Endothelial cell of umbilical vein (primary cell): ENCODE measurements at regions not wholly inside any gene's neighbourhood (a gene's known extent, or its start where the extent isn't known, plus 50 kb on each side); places are given as distances from the start of the nearest gene placed in this dataset.

ENCODE experiments used
- BruUV-seq: library from RNA; stranded (reverse); fragments of 400-500 nt; replicated peaks from 2 replicates; lab custom pipeline; 2021; lab: Mats Ljungman, UMichigan
- CTCF ChIA-PET: fragments of 300-600, 350-600 bp; sonication (Branson Sonifier 250); formaldehyde crosslinking; loops from one replicate; lab custom pipeline; 2021; ENCODE audit warnings: antibody characterized with exemption, inconsistent platforms; lab: Charles Lee
- POLR2A ChIA-PET: fragments of 300-600, 350-600 bp; sonication (Branson Sonifier 250); formaldehyde crosslinking; loops from one replicate; lab custom pipeline; 2021; ENCODE audit warnings: antibody characterized with exemption, inconsistent platforms; lab: Charles Lee
- DNase-seq: peaks from one replicate; pipeline ENCODE4 v3.0.0-alpha.2; 2011; ENCODE audit warnings: low read depth, low spot score
- FAIRE-seq: peaks from 2 replicates; lab custom pipeline; 2011; peaks lifted over from hg19 to GRCh38; lab: Jason Lieb, UNC
- H2AFZ ChIP-seq: 2 replicates; pipeline ENCODE4 v1.6.0; 2012; ENCODE audit warnings: low read depth, low read length, control low read depth, inconsistent platforms
- H3K27ac ChIP-seq: 2 replicates; pipeline ENCODE4 v1.5.1; 2011; ENCODE audit warnings: low read depth, mild to moderate bottlenecking, control low read depth, low read length, moderate library complexity; ENCODE audit not compliant: insufficient read depth
- H3K27me3 ChIP-seq, 2 experiments: 2 replicates each; pipeline versions ENCODE4 v1.6.0 to v1.6.1; 2011; ENCODE audit warnings: low read length in 2 of 2, mixed read lengths in 1 of 2; ENCODE audit not compliant: control insufficient read depth in 2 of 2, insufficient read depth in 2 of 2
- H3K36me3 ChIP-seq, 2 experiments: 2 replicates in 1 of 2; 3 replicates in 1 of 2; pipeline ENCODE4 v1.5.1; 2011; ENCODE audit warnings: low read length in 2 of 2, mild to moderate bottlenecking in 1 of 2, moderate library complexity in 1 of 2; ENCODE audit not compliant: control insufficient read depth in 2 of 2, insufficient read depth in 2 of 2; ENCODE audit errors: extremely low read depth in 1 of 2
- H3K4me1 ChIP-seq: 3 replicates; pipeline ENCODE4 v1.5.1; 2011; ENCODE audit warnings: mild to moderate bottlenecking, low read length; ENCODE audit not compliant: control insufficient read depth, insufficient read depth; ENCODE audit errors: extremely low read depth
- H3K4me2 ChIP-seq: 2 replicates; pipeline ENCODE4 v1.6.1; 2011; ENCODE audit warnings: low read length, control low read depth, mixed read lengths; ENCODE audit not compliant: insufficient read depth
- H3K4me3 ChIP-seq, 3 experiments: fragments of 200-600 bp in 1 of 3; sonication (generic), shearing (Covaris generic) in 1 of 3; replicated peaks in 1 of 3; 2 replicates each; pipeline ENCODE4 v1.5.1; 2011 to 2016; ENCODE audit warnings: control low read depth in 3 of 3, low read length in 3 of 3, mild to moderate bottlenecking in 2 of 3, inconsistent platforms in 1 of 3, low read depth in 1 of 3, moderate library complexity in 1 of 3; ENCODE audit not compliant: insufficient read depth in 1 of 3
- H3K79me2 ChIP-seq: 2 replicates; pipeline ENCODE4 v1.6.0; 2012; ENCODE audit warnings: low read length, inconsistent platforms; ENCODE audit not compliant: control insufficient read depth, insufficient read depth
- H3K9ac ChIP-seq: replicated peaks from 2 replicates; pipeline ENCODE3; 2011; ENCODE audit warnings: low read length, control low read depth; ENCODE audit not compliant: insufficient read depth; ENCODE audit errors: extremely low read depth
- H3K9me1 ChIP-seq: replicated peaks from 3 replicates; pipeline ENCODE4 v1.6.0; 2011; ENCODE audit warnings: mild to moderate bottlenecking, low read length; ENCODE audit not compliant: control insufficient read depth, insufficient read depth; ENCODE audit errors: extremely low read depth
- H3K9me3 ChIP-seq: replicated peaks from 2 replicates; pipeline ENCODE4 v1.5.1; 2012; ENCODE audit warnings: low read length, inconsistent platforms; ENCODE audit not compliant: control insufficient read depth, insufficient read depth
- H4K20me1 ChIP-seq: replicated peaks from 2 replicates; pipeline ENCODE3; 2011; ENCODE audit warnings: mild to moderate bottlenecking, low read length; ENCODE audit not compliant: control insufficient read depth, insufficient read depth; ENCODE audit errors: extremely low read depth
- CTCF ChIP-seq, 2 donors: IDR thresholded peaks; 1 replicate in 1 of 2; 2 replicates in 1 of 2; pipeline ENCODE4 v1.5.1; 2011; ENCODE audit warnings: low read length in 2 of 2, mild to moderate bottlenecking in 2 of 2, moderate library complexity in 2 of 2, control low read depth in 1 of 2, inconsistent platforms in 1 of 2, low read depth in 1 of 2; ENCODE audit not compliant: insufficient read depth in 1 of 2; ENCODE audit errors: extremely low read depth in 1 of 2
- EZH2 ChIP-seq: IDR thresholded peaks from 2 replicates; pipeline ENCODE4 v1.6.1; 2012; ENCODE audit warnings: borderline replicate concordance, low read depth, mild to moderate bottlenecking, moderate library complexity, low read length, inconsistent platforms; ENCODE audit not compliant: severe bottlenecking
- FOS ChIP-seq: IDR thresholded peaks from 2 replicates; pipeline ENCODE4 v1.6.1; 2011; ENCODE audit warnings: mild to moderate bottlenecking, low read length, moderate library complexity, borderline replicate concordance; ENCODE audit not compliant: insufficient read depth
- GATA2 ChIP-seq: IDR thresholded peaks from 2 replicates; pipeline ENCODE4 v1.7.0; 2011; ENCODE audit warnings: low read depth, mild to moderate bottlenecking, moderate library complexity, mixed read lengths, low read length; ENCODE audit not compliant: insufficient read length, insufficient read depth
- JUN ChIP-seq: IDR thresholded peaks from 2 replicates; pipeline ENCODE4 v1.6.1; 2011; ENCODE audit warnings: borderline replicate concordance, low read depth; ENCODE audit not compliant: insufficient read length, insufficient read depth
- MYC ChIP-seq: IDR thresholded peaks from one replicate; pipeline ENCODE4 v1.6.1; 2011; ENCODE audit warnings: mild to moderate bottlenecking, low read depth, low read length
- POLR2A ChIP-seq: IDR thresholded peaks from 2 replicates; pipeline ENCODE4 v1.6.1; 2012; ENCODE audit warnings: low read depth, mild to moderate bottlenecking, control low read depth, low read length
- POLR2AphosphoS5 ChIP-seq: IDR thresholded peaks from 2 replicates; pipeline ENCODE4 v1.6.1; 2012; ENCODE audit warnings: low read depth, mild to moderate bottlenecking, control low read depth, low read length, moderate library complexity; ENCODE audit not compliant: insufficient read depth
- dilution Hi-C: fragments of 300-500 bp; cut with MboI; formaldehyde crosslinking; loops from one replicate; pipeline ENCODE4 v1.15.0; 2019; ENCODE audit warnings: low sequenced_read_pairs; ENCODE audit not compliant: extremely low pct_ligation_motif_present
- intact Hi-C: fragments of 100-400 bp; cut with micrococcal nuclease; formaldehyde crosslinking; loops from one replicate; pipeline ENCODE4 v1.10.0; 2022
- TF ChIP-seq, protein P1 (sequence below): IDR thresholded peaks from 2 replicates; pipeline ENCODE4 v1.6.1; 2011; ENCODE audit not compliant: insufficient read depth, insufficient read length

GRCh38 chr18:78658531-78658930 lies 321.1 kb upstream of the SALL3 start:
- no peak overlapping the region for H3K4me3 ChIP-seq
- peaks cover 13% of the 10 kb centered on the region for H3K9me3 ChIP-seq
- no TSS peak for BruUV-seq
- DNase-seq (no peak), FAIRE-seq (no peak)
- no peaks in the 10 kb centered on the region for H3K27me3 ChIP-seq
- CTCF ChIA-PET = no interaction called here
- H3K4me1 ChIP-seq = no peaks in the 10 kb centered on the region
- no peak overlapping the region for H3K4me2 ChIP-seq
- H4K20me1 ChIP-seq = no peaks in the 10 kb centered on the region
- no peak overlapping the region for H3K9ac ChIP-seq
- intact Hi-C loops = no loop called here
- H3K9me1 ChIP-seq = no peaks in the 10 kb centered on the region
- H2AFZ ChIP-seq = no peak overlapping the region
- TF ChIP-seq CTCF (IDR thresholded peaks at IDR 0.05; ENCODE audit: extremely low read depth in 1 of 2, insufficient read depth in 1 of 2, low read depth in 1 of 2, low read length in 2 of 2) (no peak), FOS (no peak), GATA2 (no peak), EZH2 (no peak), POLR2AphosphoS5 (no peak), POLR2A (no peak), JUN (no peak), MYC (no peak)
- TF ChIP-seq, protein P1, sequence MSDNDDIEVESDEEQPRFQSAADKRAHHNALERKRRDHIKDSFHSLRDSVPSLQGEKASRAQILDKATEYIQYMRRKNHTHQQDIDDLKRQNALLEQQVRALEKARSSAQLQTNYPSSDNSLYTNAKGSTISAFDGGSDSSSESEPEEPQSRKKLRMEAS = no peak
- no peaks in the 10 kb centered on the region for H3K36me3 ChIP-seq
- H3K79me2 ChIP-seq = no peaks in the 10 kb centered on the region
- POLR2A ChIA-PET = no interaction called here
- no peak overlapping the region for H3K27ac ChIP-seq
- dilution Hi-C loops = no loop called here
